Upper lobe of left lung (tissue), 4 donors: ENCODE measurements at regions not wholly inside any gene's neighbourhood (a gene's known extent, or its start where the extent isn't known, plus 50 kb on each side); places are given as distances from the start of the nearest gene placed in this dataset.

Source experiments
- EP300 ChIP-seq, 4 donors: sonication (generic); formaldehyde crosslinking; IDR thresholded peaks; one replicate each; pipeline ENCODE4 v1.5.1; 2017; ENCODE audit warnings: antibody characterized with exemption in 4 of 4, control low read depth in 2 of 4
- POLR2A ChIP-seq, 4 donors: fragments of 450-650 bp; IDR thresholded peaks; one replicate each; pipeline ENCODE4 v1.5.1; 2016 to 2017; ENCODE audit warnings: antibody characterized with exemption in 4 of 4, mild to moderate bottlenecking in 2 of 4
- TF ChIP-seq, protein P1 (sequence below), 6 experiments: fragments of 450-650 bp in 4 of 6; fragments of 200-600 bp in 2 of 6; sonication (generic) in 2 of 6; IDR thresholded peaks; one replicate each; pipeline ENCODE4 v1.5.1; 2016 to 2019; ENCODE audit warnings: antibody characterized with exemption in 6 of 6

DNA sequence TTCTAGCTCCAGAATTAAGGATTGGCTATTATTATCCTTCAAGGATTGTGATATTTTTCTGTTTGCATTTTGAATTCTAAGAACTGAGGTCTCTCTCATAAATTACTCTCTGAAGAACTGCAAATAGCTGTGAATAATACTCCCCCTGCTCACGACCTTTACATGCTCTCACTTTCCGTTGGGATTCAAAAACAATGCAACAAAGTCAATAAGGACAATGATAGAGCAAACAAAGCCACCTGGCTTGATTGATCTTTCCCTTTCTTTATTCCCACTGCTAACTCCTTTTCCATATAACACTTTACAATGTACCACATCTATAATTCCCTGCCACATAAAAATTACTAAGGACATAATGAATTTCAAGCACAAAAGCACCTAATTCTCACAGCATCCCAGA lies 523.0 kb upstream of the CA10 start:
- TF ChIP-seq, protein P1, sequence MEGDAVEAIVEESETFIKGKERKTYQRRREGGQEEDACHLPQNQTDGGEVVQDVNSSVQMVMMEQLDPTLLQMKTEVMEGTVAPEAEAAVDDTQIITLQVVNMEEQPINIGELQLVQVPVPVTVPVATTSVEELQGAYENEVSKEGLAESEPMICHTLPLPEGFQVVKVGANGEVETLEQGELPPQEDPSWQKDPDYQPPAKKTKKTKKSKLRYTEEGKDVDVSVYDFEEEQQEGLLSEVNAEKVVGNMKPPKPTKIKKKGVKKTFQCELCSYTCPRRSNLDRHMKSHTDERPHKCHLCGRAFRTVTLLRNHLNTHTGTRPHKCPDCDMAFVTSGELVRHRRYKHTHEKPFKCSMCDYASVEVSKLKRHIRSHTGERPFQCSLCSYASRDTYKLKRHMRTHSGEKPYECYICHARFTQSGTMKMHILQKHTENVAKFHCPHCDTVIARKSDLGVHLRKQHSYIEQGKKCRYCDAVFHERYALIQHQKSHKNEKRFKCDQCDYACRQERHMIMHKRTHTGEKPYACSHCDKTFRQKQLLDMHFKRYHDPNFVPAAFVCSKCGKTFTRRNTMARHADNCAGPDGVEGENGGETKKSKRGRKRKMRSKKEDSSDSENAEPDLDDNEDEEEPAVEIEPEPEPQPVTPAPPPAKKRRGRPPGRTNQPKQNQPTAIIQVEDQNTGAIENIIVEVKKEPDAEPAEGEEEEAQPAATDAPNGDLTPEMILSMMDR (IDR thresholded peaks at IDR 0.05) = no peak
- TF ChIP-seq EP300 (IDR thresholded peaks at IDR 0.05) (no peak), POLR2A (IDR thresholded peaks at IDR 0.05) (no peak)
